Smooth muscle cell (in vitro differentiated cells): ENCODE measurements at regions not wholly inside any gene's neighbourhood (a gene's known extent, or its start where the extent isn't known, plus 50 kb on each side); places are given as distances from the start of the nearest gene placed in this dataset.

Experiments
- DNase-seq: peaks from one replicate; lab custom pipeline; 2025; ENCODE audit not compliant: unreplicated experiment; lab: John Stamatoyannopoulos, UW
- H2AFZ ChIP-seq: fragments of 200-600 bp; sonication (generic); 2 replicates; pipeline ENCODE4 v1.6.0; 2016; ENCODE audit warnings: antibody characterized with exemption, low read depth, mild to moderate bottlenecking
- H3F3A ChIP-seq: fragments of 200-600 bp; sonication (generic); 2 replicates; pipeline ENCODE4 v1.6.0; 2017; ENCODE audit warnings: antibody characterized with exemption, low read depth
- H3K27ac ChIP-seq: fragments of 200-600 bp; sonication (generic); 2 replicates; pipeline ENCODE4 v1.5.1; 2016; ENCODE audit warnings: low read depth, mild to moderate bottlenecking
- H3K27me3 ChIP-seq: fragments of 200-600 bp; sonication (generic); 2 replicates; pipeline ENCODE4 v1.6.1; 2016; ENCODE audit warnings: low read depth, mild to moderate bottlenecking
- H3K36me3 ChIP-seq: fragments of 200-600 bp; sonication (generic); 2 replicates; pipeline ENCODE4 v1.5.1; 2016; ENCODE audit warnings: low read depth
- H3K4me1 ChIP-seq: fragments of 200-600 bp; sonication (generic); 2 replicates; pipeline ENCODE4 v1.5.1; 2016; ENCODE audit warnings: low read depth
- H3K4me2 ChIP-seq: fragments of 200-600 bp; sonication (generic); 2 replicates; pipeline ENCODE4 v1.6.0; 2016; ENCODE audit warnings: mild to moderate bottlenecking
- H3K4me3 ChIP-seq: fragments of 200-600 bp; sonication (generic); 2 replicates; pipeline ENCODE4 v1.5.1; 2016; ENCODE audit warnings: mild to moderate bottlenecking
- H3K79me2 ChIP-seq: fragments of 200-600 bp; sonication (generic); 2 replicates; pipeline ENCODE4 v1.6.0; 2016; ENCODE audit warnings: low read depth, mild to moderate bottlenecking
- H3K9ac ChIP-seq: fragments of 200-600 bp; sonication (generic); 2 replicates; pipeline ENCODE4 v1.6.0; 2016; ENCODE audit warnings: low read depth
- H3K9me3 ChIP-seq: fragments of 200-600 bp; sonication (generic); replicated peaks from 2 replicates; pipeline ENCODE4 v1.5.1; 2016; ENCODE audit warnings: low read depth
- H4K20me1 ChIP-seq: fragments of 200-600 bp; sonication (generic); 2 replicates; pipeline ENCODE4 v1.6.0; 2016; ENCODE audit warnings: low read depth
- WGBS: methylation state at CpG from one replicate; pipeline ENCODE4 v1.1.7; 2016; ENCODE audit warnings: low lambda C conversion rate; 5-methylcytosine and 5-hydroxymethylcytosine counted together
- TF ChIP-seq, protein P1 (sequence below): fragments of 200-600 bp; sonication (generic); IDR thresholded peaks from 2 replicates; pipeline ENCODE4 v1.5.1; 2017; ENCODE audit warnings: borderline replicate concordance, mild to moderate bottlenecking, antibody characterized with exemption; ENCODE audit not compliant: insufficient read depth, poor library complexity, severe bottlenecking

DNA sequence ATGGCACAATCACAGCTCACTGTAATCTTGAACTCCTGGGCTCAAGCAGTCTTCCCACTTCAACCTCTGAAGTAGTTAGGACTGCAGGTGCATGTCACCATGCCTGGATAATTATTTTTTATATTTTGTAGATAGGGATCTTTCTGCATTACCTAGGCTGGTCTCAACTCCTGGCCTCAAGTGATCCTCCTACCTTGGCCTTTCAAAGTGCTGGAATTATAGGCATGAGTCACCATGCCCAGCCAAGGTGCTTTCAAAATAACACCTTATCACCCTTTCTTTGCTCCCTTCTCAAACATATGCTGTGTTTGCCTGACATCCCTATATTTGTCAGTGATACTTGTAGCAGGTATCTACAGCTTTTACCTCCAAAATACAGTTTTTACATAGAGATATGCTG, 242.0 kb upstream of the ARRDC4 start:
- Histone ChIP-seq H3K4me3 (no peak overlapping the region), H3K36me3 (no peaks in the 10 kb centered on the region), H3K9ac (no peak overlapping the region), H3K27ac (no peak overlapping the region), H3K4me1 (no peaks in the 10 kb centered on the region), H3K4me2 (no peak overlapping the region), H3K9me3 (no peaks in the 10 kb centered on the region), H2AFZ (no peak overlapping the region), H3K79me2 (no peaks in the 10 kb centered on the region), H4K20me1 (no peaks in the 10 kb centered on the region), H3F3A (no peaks in the 10 kb centered on the region), H3K27me3 (no peaks in the 10 kb centered on the region)
- TF ChIP-seq, protein P1, sequence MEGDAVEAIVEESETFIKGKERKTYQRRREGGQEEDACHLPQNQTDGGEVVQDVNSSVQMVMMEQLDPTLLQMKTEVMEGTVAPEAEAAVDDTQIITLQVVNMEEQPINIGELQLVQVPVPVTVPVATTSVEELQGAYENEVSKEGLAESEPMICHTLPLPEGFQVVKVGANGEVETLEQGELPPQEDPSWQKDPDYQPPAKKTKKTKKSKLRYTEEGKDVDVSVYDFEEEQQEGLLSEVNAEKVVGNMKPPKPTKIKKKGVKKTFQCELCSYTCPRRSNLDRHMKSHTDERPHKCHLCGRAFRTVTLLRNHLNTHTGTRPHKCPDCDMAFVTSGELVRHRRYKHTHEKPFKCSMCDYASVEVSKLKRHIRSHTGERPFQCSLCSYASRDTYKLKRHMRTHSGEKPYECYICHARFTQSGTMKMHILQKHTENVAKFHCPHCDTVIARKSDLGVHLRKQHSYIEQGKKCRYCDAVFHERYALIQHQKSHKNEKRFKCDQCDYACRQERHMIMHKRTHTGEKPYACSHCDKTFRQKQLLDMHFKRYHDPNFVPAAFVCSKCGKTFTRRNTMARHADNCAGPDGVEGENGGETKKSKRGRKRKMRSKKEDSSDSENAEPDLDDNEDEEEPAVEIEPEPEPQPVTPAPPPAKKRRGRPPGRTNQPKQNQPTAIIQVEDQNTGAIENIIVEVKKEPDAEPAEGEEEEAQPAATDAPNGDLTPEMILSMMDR = no peak
- DNase-seq = no peak

DNA sequence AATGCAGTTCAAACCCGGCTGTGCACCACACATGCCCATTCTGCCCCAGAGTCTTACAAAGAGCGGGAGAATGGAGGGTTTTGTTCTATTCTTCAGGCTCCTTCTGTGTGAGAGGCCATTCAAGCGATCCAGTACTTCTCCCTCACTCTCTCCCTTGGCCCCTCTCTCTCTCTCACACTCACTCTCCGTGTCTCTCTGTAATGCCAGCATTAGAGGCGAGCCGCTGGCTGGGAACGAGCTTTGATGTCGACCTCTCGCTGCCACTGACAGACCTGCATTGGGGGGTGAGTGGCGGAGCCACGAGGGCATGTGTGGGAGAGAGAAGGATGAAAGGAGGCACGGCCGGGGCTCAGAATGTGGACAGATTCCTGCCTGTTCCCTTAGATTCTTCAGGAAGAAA, 231.7 kb upstream of the ARRDC4 start:
- Histone ChIP-seq H4K20me1 (no peaks in the 10 kb centered on the region), H3K9me3 (no peaks in the 10 kb centered on the region), H3K27ac (no peak overlapping the region), H3K4me2 (no peak overlapping the region), H3K79me2 (no peaks in the 10 kb centered on the region), H3K9ac (no peak overlapping the region), H2AFZ (no peak overlapping the region), H3K4me1 (peaks cover 16% of the 10 kb centered on the region), H3K27me3 (peaks cover 9% of the 10 kb centered on the region), H3K36me3 (no peaks in the 10 kb centered on the region), H3K4me3 (no peak overlapping the region), H3F3A (no peaks in the 10 kb centered on the region)
- TF ChIP-seq, protein P1 = no peak
- WGBS = 74% methylated on average over 13 of the region's 13 CpGs
- DNase-seq = no peak

DNA sequence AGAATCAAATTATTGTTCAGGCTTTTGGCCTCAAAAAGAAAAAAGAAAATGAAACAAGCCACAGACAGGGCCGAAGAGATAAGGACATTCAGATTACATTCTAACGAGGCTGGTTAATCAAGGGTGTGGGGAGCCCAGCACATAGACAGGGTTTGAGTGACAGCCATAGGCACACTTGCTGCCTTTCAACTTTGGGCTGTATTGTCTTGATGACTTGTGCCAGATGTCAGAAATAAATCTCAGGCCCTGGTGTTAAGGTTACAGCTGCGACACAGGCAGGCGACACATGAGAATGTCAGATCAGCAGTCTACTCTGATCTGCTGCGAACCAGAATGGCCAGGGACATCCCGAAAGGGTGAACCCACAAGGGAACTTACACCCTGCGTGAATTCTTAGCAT, 231.2 kb upstream of the ARRDC4 start:
- TF ChIP-seq, protein P1 = no peak
- no peak overlapping the region for H3K9ac ChIP-seq
- no peaks in the 10 kb centered on the region for H3K9me3 ChIP-seq
- H2AFZ ChIP-seq = no peak overlapping the region
- no peak for DNase-seq
- no peaks in the 10 kb centered on the region for H3K36me3 ChIP-seq
- H4K20me1 ChIP-seq = no peaks in the 10 kb centered on the region
- H3K79me2 ChIP-seq = no peaks in the 10 kb centered on the region
- H3K27ac ChIP-seq = no peak overlapping the region
- H3K27me3 ChIP-seq = peaks cover 9% of the 10 kb centered on the region
- H3F3A ChIP-seq = no peaks in the 10 kb centered on the region
- 84% methylated on average over 7 of the region's 7 CpGs for WGBS
- H3K4me1 ChIP-seq = peaks cover 16% of the 10 kb centered on the region
- H3K4me2 ChIP-seq = no peak overlapping the region
- no peak overlapping the region for H3K4me3 ChIP-seq

DNA sequence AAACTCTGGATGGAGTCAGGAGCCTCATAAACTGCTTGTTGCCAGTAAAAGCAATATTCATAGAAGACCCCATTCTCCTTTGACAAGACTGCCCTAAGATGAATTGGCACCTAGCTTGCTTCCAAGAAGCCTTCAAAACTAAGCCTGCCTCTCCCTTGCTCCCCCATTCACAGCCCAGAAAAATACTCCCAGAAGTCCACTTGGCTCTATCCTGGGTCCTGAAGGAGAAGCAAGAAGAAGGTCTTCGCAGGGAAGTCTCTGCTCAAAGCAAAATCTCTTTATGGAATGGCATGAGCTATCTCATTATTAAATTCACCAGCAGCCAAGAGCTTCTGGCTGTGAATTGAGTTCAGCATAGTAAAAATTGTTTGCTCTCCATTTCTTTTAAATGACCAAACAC, 230.2 kb upstream of the ARRDC4 start:
- no peaks in the 10 kb centered on the region for H3K79me2 ChIP-seq
- peaks cover 16% of the 10 kb centered on the region for H3K4me1 ChIP-seq
- no peak overlapping the region for H3K27ac ChIP-seq
- no peak overlapping the region for H3K9ac ChIP-seq
- no peak overlapping the region for H3K4me3 ChIP-seq
- H3K27me3 ChIP-seq = peaks cover 9% of the 10 kb centered on the region
- H4K20me1 ChIP-seq = no peaks in the 10 kb centered on the region
- DNase-seq = no peak
- TF ChIP-seq, protein P1 = no peak
- 88% methylated on average over 1 of the region's 1 CpG for WGBS
- H3F3A ChIP-seq = no peaks in the 10 kb centered on the region
- no peak overlapping the region for H2AFZ ChIP-seq
- H3K36me3 ChIP-seq = no peaks in the 10 kb centered on the region
- H3K9me3 ChIP-seq = no peaks in the 10 kb centered on the region
- no peak overlapping the region for H3K4me2 ChIP-seq
